K562 (cell line): ENCODE measurements at regions not wholly inside any gene's neighbourhood (a gene's known extent, or its start where the extent isn't known, plus 50 kb on each side); places are given as distances from the start of the nearest gene placed in this dataset.

Experiments
- ATAC-seq: fragments of 200-7000 bp; cut with Tn5 transposase; 3 replicates; pipeline ENCODE4 v1.9.1; 2020; ENCODE audit warnings: moderate library complexity
- BruUV-seq: library from RNA; stranded (reverse); fragments of 400-500 nt; replicated peaks from 2 replicates; lab custom pipeline; 2021; lab: Mats Ljungman, UMichigan
- CTCF ChIA-PET: fragments of 300-600 bp; formaldehyde crosslinking; extraction: SDS; loops from one replicate; lab custom pipeline; 2021; ENCODE audit warnings: low intra/inter-chr PET ratio; lab: Yijun Ruan, JAX
- POLR2A ChIA-PET: fragments of 300-600, 350-650 bp; sonication (Branson Sonifier 250); formaldehyde crosslinking; extraction: SDS; loops from one replicate; lab custom pipeline; 2021; ENCODE audit warnings: antibody characterized with exemption, inconsistent platforms; lab: Yijun Ruan, JAX
- DNase-seq, 4 experiments: peaks; one replicate each; pipeline versions ENCODE4 v3.0.0 to v3.0.0-alpha.2; 2011 to 2018; ENCODE audit warnings: low spot score in 3 of 4, mixed read lengths in 3 of 4; ENCODE audit errors: extremely low read depth in 1 of 4
- FAIRE-seq: peaks from 2 replicates; lab custom pipeline; 2011; peaks lifted over from hg19 to GRCh38; lab: Jason Lieb, UNC
- H2AFZ ChIP-seq: 2 replicates; pipeline ENCODE4 v1.6.0; 2011; ENCODE audit warnings: low read depth, low read length, control low read depth, inconsistent platforms
- H3K27ac ChIP-seq: fragments of 200-600 bp; 3 replicates; pipeline ENCODE4 v1.8.0; 2011; ENCODE audit warnings: low read depth, mild to moderate bottlenecking, control low read depth, inconsistent platforms, low read length, moderate library complexity, mixed read lengths; ENCODE audit errors: extremely low read depth
- H3K27me3 ChIP-seq, 2 experiments: fragments of 300-600 bp in 1 of 2; 2 replicates in 1 of 2; 3 replicates in 1 of 2; pipeline versions ENCODE4 v1.6.0 to v1.8.0; 2011; ENCODE audit warnings: inconsistent platforms in 2 of 2, low read length in 2 of 2, mild to moderate bottlenecking in 1 of 2, mixed read lengths in 1 of 2, moderate library complexity in 1 of 2; ENCODE audit not compliant: control insufficient read depth in 2 of 2, insufficient read depth in 2 of 2
- H3K36me3 ChIP-seq: fragments of 300-600 bp; 3 replicates; pipeline ENCODE4 v1.8.0; 2011; ENCODE audit warnings: mild to moderate bottlenecking, low read length, inconsistent platforms; ENCODE audit not compliant: control insufficient read depth, insufficient read depth
- H3K4me1 ChIP-seq, 2 experiments: fragments of 200-600 bp in 1 of 2; replicated peaks in 1 of 2; 2 replicates in 1 of 2; 3 replicates in 1 of 2; pipeline versions ENCODE4 v1.5.1 to v1.8.0; 2011; ENCODE audit warnings: inconsistent platforms in 2 of 2, low read length in 2 of 2, mild to moderate bottlenecking in 1 of 2, mixed read lengths in 1 of 2, moderate library complexity in 1 of 2; ENCODE audit not compliant: control insufficient read depth in 2 of 2, insufficient read depth in 2 of 2
- H3K4me2 ChIP-seq: 2 replicates; pipeline ENCODE4 v1.6.1; 2011; ENCODE audit warnings: low read length, control low read depth, inconsistent platforms, mixed read lengths; ENCODE audit not compliant: insufficient read depth
- H3K4me3 ChIP-seq: fragments of 200-600 bp; sonication (generic), shearing (Covaris generic); 2 replicates; pipeline ENCODE4 v1.5.1; 2016; ENCODE audit warnings: control low read depth, inconsistent platforms
- H3K79me2 ChIP-seq: fragments of 200-600 bp; 3 replicates; pipeline ENCODE4 v1.8.0; 2011; ENCODE audit warnings: low read length, inconsistent platforms; ENCODE audit not compliant: control insufficient read depth, insufficient read depth
- H3K9ac ChIP-seq, 2 experiments: 2 replicates each; pipeline versions ENCODE4 v1.6.0 to v1.6.1; 2011; ENCODE audit warnings: low read depth in 2 of 2, low read length in 2 of 2, control low read depth in 1 of 2, inconsistent platforms in 1 of 2, mild to moderate bottlenecking in 1 of 2, mixed read lengths in 1 of 2; ENCODE audit not compliant: insufficient read depth in 1 of 2
- H3K9me1 ChIP-seq: one replicate; pipeline ENCODE4 v1.6.0; 2011; ENCODE audit warnings: inconsistent platforms, mild to moderate bottlenecking, low read length, moderate library complexity; ENCODE audit not compliant: control insufficient read depth, insufficient read depth
- H3K9me3 ChIP-seq: replicated peaks from 2 replicates; pipeline ENCODE4 v1.5.1; 2011; ENCODE audit warnings: low read depth, low read length, inconsistent platforms; ENCODE audit not compliant: control insufficient read depth, insufficient read depth
- H4K20me1 ChIP-seq: replicated peaks from 2 replicates; pipeline ENCODE4 v1.6.1; 2011; ENCODE audit warnings: low read length, inconsistent platforms, mixed read lengths; ENCODE audit not compliant: control insufficient read depth, insufficient read depth
- ARID3A ChIP-seq: IDR thresholded peaks from 2 replicates; pipeline ENCODE4 v1.6.1; 2012; ENCODE audit warnings: low read depth, low read length, improper control_type of control experiment, borderline replicate concordance
- KDM2B ChIP-seq: fragments of 250-450 bp; sonication (Bioruptor Pico); IDR thresholded peaks from 2 replicates; pipeline ENCODE4 v1.8.0; 2021; ENCODE audit warnings: mild to moderate bottlenecking, moderate library complexity
- NFATC3 ChIP-seq: fragments of 450-650 bp; IDR thresholded peaks from 2 replicates; pipeline ENCODE4 v1.6.1; 2017; ENCODE audit warnings: mild to moderate bottlenecking
- PPARD ChIP-seq: fragments of 250-450 bp; sonication (Bioruptor Pico); IDR thresholded peaks from 2 replicates; pipeline ENCODE4 v1.8.0; 2022; ENCODE audit warnings: inconsistent platforms, mild to moderate bottlenecking, moderate library complexity
- RBM22 ChIP-seq: fragments of 200-400 bp; formaldehyde crosslinking; IDR thresholded peaks from 2 replicates; pipeline ENCODE4 v1.6.1; 2018; ENCODE audit warnings: low read length, low read depth; ENCODE audit not compliant: poor library complexity, severe bottlenecking
- ZNF512 ChIP-seq: IDR thresholded peaks from 2 replicates; pipeline ENCODE4 v1.6.1; 2016; ENCODE audit warnings: missing genetic modification characterization, missing compliant biosample characterization
- WGBS: fragments of 100-300 bp; shearing (Covaris generic); methylation state at CpG from one replicate; pipeline ENCODE4 v1.1.6; 2016; ENCODE audit warnings: low coverage, mixed read lengths; ENCODE audit not compliant: insufficient coverage; ENCODE audit errors: missing lambda C conversion rate; 5-methylcytosine and 5-hydroxymethylcytosine counted together
- in situ Hi-C: fragments of 300-500 bp; cut with MboI; formaldehyde crosslinking; loops from 4 replicates; pipeline ENCODE4 v1.15.0; 2018; ENCODE audit warnings: inconsistent platforms, mixed read lengths
- intact Hi-C: fragments of 100-400 bp; cut with micrococcal nuclease; formaldehyde crosslinking; loops from 2 replicates; pipeline ENCODE4 v1.14.2; 2022

GRCh38 chrX:69285401-69285877 is 120.2 kb upstream of the PJA1 start:
- Histone ChIP-seq H3K9me3 (no peaks in the 10 kb centered on the region), H3K79me2 (no peaks in the 10 kb centered on the region), H3K9ac (no peak overlapping the region), H3K4me2 (no peak overlapping the region), H3K4me1 (peaks cover 0 to 7% of the 10 kb centered on the region in 2 experiments; a peak in 2 of 5 replicates), H3K4me3 (no peak overlapping the region), H3K36me3 (no peaks in the 10 kb centered on the region), H3K27me3 (peaks cover 0 to 6% of the 10 kb centered on the region in 2 experiments; a peak in 1 of 5 replicates), H3K27ac (no peak overlapping the region), H3K9me1 (no peaks in the 10 kb centered on the region), H4K20me1 (peaks cover 7% of the 10 kb centered on the region; the same call in 1 of the 2 replicates), H2AFZ (no peak overlapping the region)
- intact Hi-C loops: loop anchor here (5.0 kb wide), 2 partner anchors 63 to 102 kb away; no protein-coding TSS in a partner anchor
- DNase-seq: peak in 1 of 4 experiments; percentile 8
- TF ChIP-seq PPARD (no peak), NFATC3 (no peak), ARID3A (no peak), RBM22 (no peak), KDM2B (no peak), ZNF512 (tag) (peak; percentile 37; the same call in 1 of the 2 replicates)
- CTCF ChIA-PET: interaction anchor here (0.6 to 1.2 kb wide), 4 partner anchors 64 to 624 kb away, joined by 3 read pairs; no protein-coding TSS in a partner anchor
- ATAC-seq: no peak; the same call in 2 of the 3 replicates
- in situ Hi-C loops: loop anchor here (25.0 kb wide), 1 partner anchor 1098 kb away; no protein-coding TSS in a partner anchor
- POLR2A ChIA-PET: no interaction called here
- BruUV-seq: no TSS peak
- FAIRE-seq: no peak
- WGBS: 0% methylated on average over 3 of the region's 10 CpGs
